HT-29 (cell line): ENCODE measurements at regions not wholly inside any gene's neighbourhood (a gene's known extent, or its start where the extent isn't known, plus 50 kb on each side); places are given as distances from the start of the nearest gene placed in this dataset.
"Not testable (repeated sequence)": the region's sequence is repeated elsewhere in the genome, so short reads cannot be mapped to it uniquely, and the experiment has no call there.

Experiments
- DNase-seq: peaks from one replicate; pipeline ENCODE4 v3.0.0-alpha.2; 2015; ENCODE audit warnings: low spot score

DNA sequence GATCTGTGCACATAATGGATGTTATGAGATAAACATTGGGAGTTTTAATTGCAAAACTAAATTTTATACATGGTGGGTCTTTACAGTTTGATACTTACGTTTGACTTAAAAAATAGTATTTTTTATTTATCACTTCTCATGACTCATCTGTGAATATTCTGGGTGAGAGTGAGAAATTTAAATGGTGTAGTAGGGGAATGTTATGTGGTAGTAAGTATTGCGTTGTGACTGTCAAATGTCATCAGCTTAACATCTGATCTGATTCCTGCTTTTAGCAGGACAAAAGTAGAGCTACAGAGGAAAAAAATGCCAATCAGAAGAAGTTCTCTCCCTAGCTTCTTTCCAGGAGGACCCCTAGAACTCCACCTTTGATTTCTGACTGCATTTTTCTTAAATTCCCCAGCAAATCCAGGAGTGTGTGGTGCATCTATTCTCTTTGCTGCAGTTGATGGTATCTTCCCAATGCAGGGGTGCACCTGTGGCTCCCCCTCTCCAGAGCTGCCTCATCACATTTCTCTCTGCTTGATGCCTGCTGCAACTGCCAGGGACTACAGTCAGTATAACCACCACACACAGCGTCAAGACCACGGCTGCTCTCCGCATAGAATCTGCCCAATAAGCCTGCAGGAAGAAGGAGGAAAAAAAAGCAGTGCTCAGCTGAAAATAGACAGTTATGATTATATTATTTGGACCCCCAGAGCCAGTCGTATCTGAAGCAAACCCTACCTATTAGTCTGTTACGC lies 151.3 kb upstream of the THUMPD2 start:
- no peak for DNase-seq

- DNase-seq, result no peak
Observed at GRCh38 chr2:39929531-39929930, 150.5 kb upstream of the THUMPD2 start.

- no peak for DNase-seq
Observed at GRCh38 chr2:39925312-39925711, 146.3 kb upstream of the THUMPD2 start.

DNA sequence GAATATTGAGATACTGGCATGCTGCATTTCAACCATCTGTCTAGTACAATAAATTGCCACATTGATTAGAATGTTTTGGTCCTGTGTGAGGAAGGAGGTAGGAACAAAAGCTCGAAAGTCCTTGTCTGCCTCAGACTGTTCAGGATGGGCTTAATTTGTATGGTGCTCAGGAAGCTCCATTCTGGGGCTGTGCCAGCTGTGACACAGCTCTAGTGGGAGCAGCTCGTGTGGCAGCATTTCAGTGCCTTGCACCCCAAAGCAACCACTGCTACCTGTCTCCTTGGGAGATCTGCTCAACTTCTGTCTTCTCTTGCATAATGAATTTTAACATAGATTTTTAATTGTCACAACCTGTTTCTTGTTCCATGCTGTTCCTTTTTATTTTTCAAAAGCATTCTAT lies 144.4 kb upstream of the THUMPD2 start:
- no peak for DNase-seq

DNA sequence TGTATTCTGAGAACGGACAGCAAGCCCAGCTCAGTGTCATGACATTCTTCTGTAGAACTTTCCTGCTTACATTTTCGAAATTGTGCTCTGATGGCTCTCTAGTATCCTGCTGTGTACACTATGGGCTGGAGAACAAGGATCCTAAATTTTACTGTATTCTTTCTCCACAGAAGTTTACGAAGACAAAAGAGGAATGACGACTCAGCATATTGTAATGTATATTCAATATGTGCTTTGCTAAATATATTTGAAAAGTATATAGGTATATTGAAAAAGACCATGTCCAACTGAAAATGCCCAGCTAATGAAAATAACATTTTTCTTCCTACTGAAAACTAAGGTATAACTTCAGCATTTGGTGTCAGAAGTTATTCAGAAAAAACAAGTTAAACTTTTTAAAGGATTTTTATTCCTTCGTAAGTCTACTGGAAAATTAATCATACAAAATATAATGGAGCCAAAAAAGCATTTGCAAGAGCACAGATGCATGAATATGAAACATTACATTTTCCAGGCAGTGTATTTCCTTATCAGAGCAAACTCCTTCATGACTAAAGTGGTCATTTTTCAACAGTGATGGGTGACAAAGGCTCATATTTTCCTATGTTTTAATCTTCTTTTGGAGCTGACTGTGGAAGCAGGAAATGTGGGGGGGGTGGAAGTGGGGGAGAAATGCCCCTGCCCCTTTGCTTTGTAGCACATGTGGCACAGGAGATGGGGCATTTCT lies 143.8 kb upstream of the THUMPD2 start:
- no peak for DNase-seq

DNA sequence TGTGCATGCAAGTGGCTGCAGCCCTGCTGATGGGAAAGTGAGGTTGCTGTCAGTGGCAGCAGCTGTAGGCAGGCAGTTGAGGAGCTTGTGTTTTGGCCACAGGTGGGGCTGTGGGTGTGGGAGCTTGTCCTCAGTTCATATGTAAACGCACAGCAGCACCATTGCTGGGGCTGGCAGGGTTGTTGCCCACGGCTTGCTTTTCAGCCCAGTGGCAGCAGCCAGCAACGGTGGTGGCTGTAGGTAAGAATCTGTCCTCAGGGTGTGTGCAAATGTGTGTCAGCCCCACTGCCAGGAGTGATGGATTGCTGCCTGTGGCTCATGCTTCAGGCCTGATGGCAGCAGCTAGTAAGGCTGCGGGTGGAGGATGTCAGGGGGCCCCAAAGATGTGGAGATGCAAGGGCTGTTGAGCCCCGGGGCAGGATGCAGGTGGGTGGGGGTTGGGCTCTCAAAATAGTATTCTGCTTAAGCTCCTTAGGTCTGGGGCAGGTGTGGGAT lies 141.3 kb upstream of the THUMPD2 start:
- DNase-seq, result no peak

DNA sequence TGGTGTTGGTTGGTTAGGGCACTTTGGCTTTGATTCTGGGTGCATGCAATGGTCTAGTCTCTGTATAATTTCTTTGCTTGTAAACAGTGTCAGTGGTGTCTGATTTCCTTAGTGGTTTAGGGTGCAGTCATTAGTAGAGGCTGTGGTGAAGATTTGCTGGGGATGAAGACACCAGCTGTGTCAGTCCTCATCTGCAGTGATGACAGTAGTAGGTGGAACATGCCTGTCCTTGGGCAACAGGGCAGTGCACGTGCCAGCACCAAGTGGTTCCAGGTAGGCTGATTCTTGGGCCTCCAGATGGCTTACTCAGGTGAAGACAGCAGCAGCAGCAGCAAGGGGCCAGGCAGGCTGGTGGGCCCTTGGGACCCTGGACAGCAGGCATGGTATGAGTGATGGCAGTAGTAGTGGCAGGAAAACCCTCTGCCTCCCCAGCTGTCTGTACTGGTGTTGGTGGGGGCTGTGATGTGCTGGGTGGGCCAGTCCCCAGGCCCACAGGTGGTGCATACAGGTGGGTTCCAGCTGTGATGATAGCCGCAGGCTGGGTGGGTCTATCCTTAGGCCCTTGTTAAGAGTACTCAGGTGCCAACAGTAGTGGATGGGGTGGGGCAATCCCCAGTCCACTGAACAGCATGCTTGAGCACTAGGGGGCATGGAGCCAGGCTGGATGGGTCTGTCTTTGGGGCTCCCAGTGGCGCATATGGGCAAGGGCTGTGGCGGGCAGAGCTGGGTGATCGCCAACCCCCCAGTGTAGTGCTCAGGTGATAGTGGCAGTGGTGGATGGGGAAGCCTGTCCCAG lies 140.7 kb upstream of the THUMPD2 start:
- no peak for DNase-seq

DNA sequence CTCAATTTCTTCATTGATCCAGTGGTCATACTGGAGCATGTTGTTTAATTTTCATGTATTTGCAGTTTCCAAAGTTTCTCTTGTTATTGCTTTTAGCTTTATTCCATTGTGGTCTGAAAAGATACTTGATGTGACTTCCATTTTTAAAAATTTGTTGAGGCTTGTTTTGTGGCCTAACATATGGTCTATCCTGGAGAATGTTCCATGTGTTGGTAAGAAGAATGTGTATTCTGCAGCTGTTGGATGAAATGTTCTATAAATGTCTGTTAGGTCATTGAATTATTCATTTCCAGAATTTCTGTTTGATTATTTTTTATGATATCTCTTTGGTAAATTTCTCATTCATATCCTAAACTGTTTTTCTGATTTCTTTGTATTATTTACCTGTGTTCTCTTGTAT lies 139.8 kb upstream of the THUMPD2 start:
- DNase-seq, result no peak

- DNase-seq, result not testable (repeated sequence)
Observed at GRCh38 chr2:39917371-39917770, 138.3 kb upstream of the THUMPD2 start.

DNA sequence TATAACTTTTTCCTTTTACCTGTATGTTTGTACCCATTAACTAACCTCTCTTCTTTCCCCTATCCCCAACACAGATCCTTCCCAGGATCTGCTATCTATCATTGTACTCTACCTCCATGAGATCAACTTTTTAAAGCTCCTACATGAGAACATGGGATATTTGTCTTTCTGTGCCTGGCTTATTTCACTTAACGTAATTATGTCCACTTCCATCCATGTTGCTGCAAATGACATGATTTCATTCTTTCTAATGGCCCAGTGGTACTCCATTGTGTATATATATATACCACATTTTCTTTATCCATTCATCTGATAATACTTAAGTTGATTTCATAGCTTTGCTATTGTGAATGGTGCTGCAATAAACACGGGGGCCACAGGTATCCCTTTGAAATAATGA lies 135.9 kb upstream of the THUMPD2 start:
- no peak for DNase-seq

DNA sequence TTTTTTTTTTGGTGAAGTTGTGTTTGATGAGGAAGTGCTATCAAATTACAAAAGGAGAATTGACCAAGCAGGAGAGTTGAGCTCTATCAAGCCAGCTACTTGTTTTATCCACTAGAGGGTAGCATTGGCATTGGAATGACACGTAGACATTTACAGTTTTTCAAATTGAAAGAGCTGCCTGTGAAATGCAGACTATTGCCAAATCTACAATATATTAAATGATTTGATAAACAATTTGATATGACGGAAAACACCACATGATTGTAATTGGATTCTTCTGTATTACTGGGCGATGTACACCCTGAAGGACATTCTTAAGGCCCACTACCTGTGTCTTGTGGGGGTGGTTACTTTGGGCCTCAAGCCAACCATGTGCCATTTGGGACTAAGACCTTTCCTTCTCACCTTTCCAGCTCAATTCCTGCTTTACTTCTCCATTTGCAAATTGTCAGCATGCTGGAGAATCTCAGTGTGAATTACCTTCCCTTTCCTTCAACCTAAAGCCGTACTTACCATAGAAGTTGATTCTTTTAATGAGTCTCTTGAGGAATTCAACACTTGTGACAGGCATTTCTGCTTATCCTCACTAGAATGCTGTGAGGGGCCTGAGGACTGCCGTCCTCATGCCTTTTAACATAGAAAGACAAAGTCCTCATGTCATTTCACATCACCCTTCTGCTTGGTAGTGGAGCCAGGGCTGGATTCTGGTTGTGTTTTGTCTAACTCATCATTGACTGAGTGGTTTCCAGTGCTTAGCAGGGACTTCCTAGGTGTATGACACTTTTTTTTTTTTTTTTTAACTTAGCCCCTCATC lies 134.8 kb upstream of the THUMPD2 start:
- peak; percentile 76 for DNase-seq

- DNase-seq, result no peak
Observed at GRCh38 chr2:39902103-39902502, 123.0 kb upstream of the THUMPD2 start.

DNA sequence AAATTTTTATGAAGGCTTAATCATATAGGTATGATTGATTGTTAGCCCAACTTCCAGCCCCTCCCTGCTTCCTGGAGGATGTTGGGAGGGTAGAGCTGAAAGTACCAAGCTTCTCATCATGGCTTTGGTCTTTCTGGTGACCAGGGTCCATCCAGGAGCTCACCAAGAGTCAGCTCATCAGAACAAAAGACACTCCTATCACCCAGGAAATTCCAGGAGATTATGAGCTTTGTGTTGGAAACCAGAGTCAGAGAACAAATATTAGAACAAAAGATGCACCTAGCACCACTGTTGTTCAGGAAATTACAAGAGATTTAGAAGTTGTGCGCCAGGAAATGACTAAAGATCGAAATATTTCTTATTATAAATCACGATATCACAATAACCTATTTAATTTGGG lies 119.9 kb upstream of the THUMPD2 start:
- no peak for DNase-seq

DNA sequence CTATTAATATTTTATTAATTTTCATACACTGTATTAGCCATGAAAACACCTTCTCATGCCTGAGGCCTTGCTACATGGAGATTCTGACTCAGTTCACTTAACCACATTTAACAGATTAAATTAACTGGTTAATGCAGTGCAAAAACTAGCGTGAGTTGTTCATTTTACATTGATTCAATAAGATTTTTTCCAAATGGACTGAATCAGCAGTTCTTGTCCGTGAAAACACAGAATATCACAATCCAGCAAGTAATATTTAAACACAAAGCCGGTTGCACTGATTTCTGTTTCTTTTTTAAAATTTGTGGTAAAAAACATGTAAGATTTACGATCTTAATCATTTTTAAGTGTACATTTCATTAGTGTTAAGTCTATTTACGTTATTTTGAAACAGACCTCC lies 118.2 kb upstream of the THUMPD2 start:
- DNase-seq, result no peak

GRCh38 chr2:39894082-39894481 lies 115.0 kb upstream of the THUMPD2 start:
- DNase-seq, result no peak

DNA sequence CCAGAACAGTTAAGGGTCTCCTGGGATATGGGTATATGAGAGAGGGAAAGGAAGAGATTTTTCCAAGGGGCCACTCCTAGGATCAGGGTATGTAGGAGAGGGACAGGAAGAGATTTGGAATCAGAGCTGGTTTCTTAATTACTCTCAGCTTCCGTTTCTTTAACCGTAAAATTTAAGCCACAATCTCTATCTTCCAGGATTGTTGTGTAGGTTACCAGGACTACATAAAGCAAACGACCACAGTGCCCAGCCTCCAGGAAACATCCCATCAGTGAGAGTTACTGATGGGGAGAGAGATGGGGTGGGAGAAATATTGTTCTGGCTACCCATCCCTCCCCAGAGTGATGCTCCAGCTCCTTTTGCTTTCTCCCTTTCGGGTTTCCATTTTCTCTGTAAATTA lies 114.6 kb upstream of the THUMPD2 start:
- no peak for DNase-seq

GRCh38 chr2:39881948-39882347 lies 102.9 kb upstream of the THUMPD2 start:
- no peak for DNase-seq

- DNase-seq, result no peak
Observed at GRCh38 chr2:39881494-39881893, 102.4 kb upstream of the THUMPD2 start.

DNA sequence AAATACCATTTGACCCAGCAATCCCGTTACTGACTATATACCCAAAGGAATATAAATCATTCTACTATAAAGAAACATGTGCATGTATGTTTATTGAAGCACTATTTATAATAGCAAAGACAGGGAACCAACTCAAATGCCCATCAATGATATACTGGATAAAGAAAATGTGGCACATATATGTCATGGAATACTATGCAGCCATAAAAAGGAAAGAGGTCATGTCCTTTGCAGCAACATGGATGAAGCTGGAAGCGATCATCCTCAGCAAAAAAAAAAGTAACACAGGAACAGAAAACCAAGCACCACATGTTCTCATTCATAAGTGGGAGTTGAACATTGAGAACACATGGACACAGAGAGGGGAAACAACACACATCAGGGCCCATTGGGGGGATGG lies 99.9 kb upstream of the THUMPD2 start:
- DNase-seq, result not testable (repeated sequence)

DNA sequence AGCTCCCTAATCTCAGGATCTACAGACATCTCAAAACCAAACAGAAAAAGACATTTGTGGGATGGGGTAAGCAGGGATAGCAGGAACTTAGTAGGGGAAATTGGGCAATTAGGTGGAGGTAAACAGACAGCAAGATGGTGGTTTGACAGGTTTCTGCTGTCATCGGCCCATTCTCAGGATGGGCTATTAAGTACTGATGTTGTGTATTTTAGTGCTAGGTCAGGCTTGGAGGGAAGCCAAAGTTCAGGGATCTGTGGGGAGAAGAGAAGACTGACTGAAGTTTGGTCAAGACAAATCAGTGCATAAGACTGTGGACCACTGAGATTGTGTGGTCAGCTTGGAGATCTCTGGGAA lies 96.8 kb upstream of the THUMPD2 start:
- DNase-seq, result no peak

- no peak for DNase-seq
Observed at GRCh38 chr2:39875182-39875913, 96.3 kb upstream of the THUMPD2 start.
